ENCODE measurements at regions not wholly inside any gene's neighbourhood (a gene's known extent, or its start where the extent isn't known, plus 50 kb on each side); places are given as distances from the start of the nearest gene placed in this dataset.

DNA sequence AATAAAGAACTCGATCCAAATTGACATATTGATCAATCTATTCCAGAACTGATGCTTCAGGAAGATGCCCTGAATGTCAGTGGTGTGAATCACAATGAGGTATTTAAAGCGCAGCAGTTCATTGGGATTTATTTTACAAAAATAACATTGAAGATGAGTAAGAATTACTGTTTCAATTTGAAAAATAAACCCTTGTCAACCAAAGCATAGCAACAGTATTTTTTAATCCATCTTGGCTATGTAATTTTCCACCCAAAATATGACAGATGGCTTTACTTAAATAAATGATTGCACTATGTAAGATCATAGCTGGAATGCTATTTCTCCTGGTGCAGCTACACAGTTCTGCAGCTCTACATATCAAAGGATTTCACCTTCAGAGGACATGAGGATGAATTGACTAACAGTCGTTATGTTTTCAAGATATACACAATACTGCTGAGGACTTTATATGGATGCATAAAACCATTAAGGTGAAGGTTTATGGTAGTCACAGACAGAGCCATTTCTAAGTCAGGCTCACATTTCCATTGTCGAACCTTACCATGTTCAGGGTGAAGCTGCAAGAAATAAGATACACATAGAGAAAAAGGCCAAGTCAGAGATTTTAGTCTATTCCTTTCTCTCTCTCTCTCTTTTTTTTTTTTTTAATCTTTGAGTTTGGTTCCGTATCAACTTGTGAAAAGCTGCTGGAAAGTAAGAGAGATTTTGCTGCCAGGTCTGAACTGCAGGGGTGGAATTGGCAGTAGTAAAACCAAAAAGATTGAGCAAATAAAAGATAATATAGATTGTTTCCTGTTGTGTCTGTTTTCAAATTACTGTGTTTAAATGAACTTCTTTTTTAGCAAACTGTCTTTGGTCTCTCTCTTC lies 398.0 kb upstream of the CDH20 start:
- no peak for DNase-seq
- intact Hi-C loops (cut with micrococcal nuclease), result no loop called here
- Histone ChIP-seq H2AFZ (replicated peaks; ENCODE audit: low read length, poor library complexity) (no peak overlapping the region), H3K18ac (ENCODE audit: low read depth, low read length) (no peak overlapping the region), H3K79me1 (ENCODE audit: low read depth in 1 of 2, low read length in 2 of 2) (no peaks in the 10 kb centered on the region), H2BK20ac (ENCODE audit: low read depth, low read length) (no peak overlapping the region), H2AK9ac (replicated peaks; ENCODE audit: low read depth, low read length, poor library complexity) (no peak overlapping the region), H2BK5ac (ENCODE audit: low read depth, low read length, poor library complexity, severe bottlenecking) (no peak overlapping the region), H4K8ac (ENCODE audit: low read depth in 2 of 2, low read length in 2 of 2) (no peak overlapping the region), H3K36me3 (ENCODE audit: control insufficient read depth, insufficient read depth, low read length) (no peaks in the 10 kb centered on the region), H4K20me1 (ENCODE audit: insufficient read depth, low read length) (no peaks in the 10 kb centered on the region), H4K91ac (ENCODE audit: insufficient read depth, low read depth, low read length) (no peak overlapping the region), H3K23ac (ENCODE audit: low read depth, low read length) (no peak overlapping the region), H3K27me3 (ENCODE audit: control insufficient read depth, insufficient read depth, low read length) (no peaks in the 10 kb centered on the region), H3K27ac (ENCODE audit: insufficient read depth, low read length) (no peak overlapping the region), H2AK5ac (ENCODE audit: low read depth, low read length) (no peak overlapping the region), H3K9me1 (ENCODE audit: insufficient read depth, low read length) (no peaks in the 10 kb centered on the region), H3K9me3 (ENCODE audit: control insufficient read depth, insufficient read depth, low read length) (no peaks in the 10 kb centered on the region), H3K4ac (ENCODE audit: low read depth, low read length) (no peak overlapping the region), H3K56ac (ENCODE audit: extremely low read depth, insufficient read depth, low read length) (no peak overlapping the region), H2BK120ac (ENCODE audit: low read depth, low read length) (no peak overlapping the region), H2BK15ac (ENCODE audit: low read depth, low read length) (no peak overlapping the region), H3K14ac (replicated peaks; ENCODE audit: low read depth, low read length) (no peak overlapping the region), H3K9ac (ENCODE audit: low read depth, low read length) (no peak overlapping the region), H3K4me2 (ENCODE audit: low read depth, low read length) (no peak overlapping the region), H3K4me3 (ENCODE audit: insufficient read depth, low read depth, low read length) (no peak overlapping the region), H4K5ac (ENCODE audit: low read depth, low read length) (no peak overlapping the region), H3K4me1 (ENCODE audit: control insufficient read depth, insufficient read depth, low read length) (no peaks in the 10 kb centered on the region)
- ATAC-seq (ENCODE audit: low read depth), result no peak
- POLR2A ChIA-PET (ENCODE audit: unreplicated experiment), result no interaction called here
- no peak for TF ChIP-seq MXI1 (IDR thresholded peaks at IDR 0.05; ENCODE audit: borderline replicate concordance, low read depth, low read length)
- no peak for TF ChIP-seq FOS (IDR thresholded peaks at IDR 0.05; ENCODE audit: low read depth, low read length)
- no peak for TF ChIP-seq CEBPB (IDR thresholded peaks at IDR 0.05; ENCODE audit: low read depth, low read length)
- no peak for TF ChIP-seq CHD1 (IDR thresholded peaks at IDR 0.05; ENCODE audit: low read depth, low read length)
- TF ChIP-seq, protein P1, sequence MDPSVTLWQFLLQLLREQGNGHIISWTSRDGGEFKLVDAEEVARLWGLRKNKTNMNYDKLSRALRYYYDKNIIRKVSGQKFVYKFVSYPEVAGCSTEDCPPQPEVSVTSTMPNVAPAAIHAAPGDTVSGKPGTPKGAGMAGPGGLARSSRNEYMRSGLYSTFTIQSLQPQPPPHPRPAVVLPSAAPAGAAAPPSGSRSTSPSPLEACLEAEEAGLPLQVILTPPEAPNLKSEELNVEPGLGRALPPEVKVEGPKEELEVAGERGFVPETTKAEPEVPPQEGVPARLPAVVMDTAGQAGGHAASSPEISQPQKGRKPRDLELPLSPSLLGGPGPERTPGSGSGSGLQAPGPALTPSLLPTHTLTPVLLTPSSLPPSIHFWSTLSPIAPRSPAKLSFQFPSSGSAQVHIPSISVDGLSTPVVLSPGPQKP (IDR thresholded peaks at IDR 0.05; ENCODE audit: borderline replicate concordance, low read depth, low read length), result no peak
- TF ChIP-seq RCOR1 (IDR thresholded peaks at IDR 0.05; ENCODE audit: insufficient replicate concordance, low read length), result no peak
- TF ChIP-seq NFE2L2 (IDR thresholded peaks at IDR 0.05; ENCODE audit: low read depth, low read length), result no peak
- TF ChIP-seq MAFK (IDR thresholded peaks at IDR 0.05; ENCODE audit: low read depth, low read length), result no peak
- no peak for TF ChIP-seq POLR2A (IDR thresholded peaks at IDR 0.05; ENCODE audit: low read depth, low read length)
- TF ChIP-seq RFX5 (IDR thresholded peaks at IDR 0.05; ENCODE audit: low read depth, low read length), result no peak
- no TSS peak for BruUV-seq (replicated peaks)
- dilution Hi-C loops (cut with HindIII; ENCODE audit: low sequenced_read_pairs, unreplicated experiment), result no loop called here
- CTCF ChIA-PET, result no interaction called here
- in situ Hi-C loops (cut with MboI; ENCODE audit: low sequenced_read_pairs), result no loop called here
- no CpG with 5 or more reads among the region's 5 CpGs for WGBS, 2 experiments (ENCODE audit: extremely low coverage in 2 of 2, insufficient read length in 1 of 2)

All from IMR-90 (cell line).